H1 (cell line): ENCODE measurements at regions not wholly inside any gene's neighbourhood (a gene's known extent, or its start where the extent isn't known, plus 50 kb on each side); places are given as distances from the start of the nearest gene placed in this dataset.
A peak's percentile ranks its signal among the peaks of the same experiment; 100 is the strongest.

Experiments
- CTCF ChIA-PET: fragments of 300-600 bp; sonication (Branson Sonifier 250); formaldehyde crosslinking; loops from one replicate; lab custom pipeline; 2021; ENCODE audit not compliant: partially characterized antibody; lab: Charles Lee
- POLR2A ChIA-PET: fragments of 300-600 bp; sonication (Branson Sonifier 250); formaldehyde crosslinking; loops from one replicate; lab custom pipeline; 2021; ENCODE audit warnings: inconsistent platforms; ENCODE audit not compliant: partially characterized antibody; lab: Charles Lee
- DNase-seq, 2 experiments: peaks; one replicate each; pipeline versions ENCODE4 v3.0.0 to v3.0.0-alpha.2; 2010 to 2022; ENCODE audit warnings: low spot score in 2 of 2, low read depth in 1 of 2, mixed read lengths in 1 of 2
- FAIRE-seq: peaks from 2 replicates; lab custom pipeline; 2011; peaks lifted over from hg19 to GRCh38; lab: Jason Lieb, UNC
- H2AFZ ChIP-seq: 2 replicates; pipeline ENCODE4 v1.8.1; 2012; ENCODE audit warnings: low read length, inconsistent platforms
- H2AK5ac ChIP-seq: 2 replicates; pipeline ENCODE4 v1.6.1; 2013; ENCODE audit warnings: low read depth, low read length
- H2BK120ac ChIP-seq: replicated peaks from 2 replicates; pipeline ENCODE3; 2013; ENCODE audit warnings: low read depth, low read length, inconsistent platforms
- H2BK12ac ChIP-seq: 2 replicates; pipeline ENCODE4 v1.6.1; 2013; ENCODE audit warnings: low read depth, low read length
- H2BK15ac ChIP-seq: 2 replicates; pipeline ENCODE4 v1.6.1; 2013; ENCODE audit warnings: low read length
- H2BK20ac ChIP-seq: 2 replicates; pipeline ENCODE4 v1.6.1; 2013; ENCODE audit warnings: low read length
- H2BK5ac ChIP-seq: 2 replicates; pipeline ENCODE4 v1.6.1; 2013; ENCODE audit warnings: low read depth, low read length
- H3K14ac ChIP-seq: 2 replicates; pipeline ENCODE4 v1.6.1; 2013; ENCODE audit warnings: inconsistent platforms; ENCODE audit not compliant: insufficient read length
- H3K18ac ChIP-seq: 2 replicates; pipeline ENCODE4 v1.6.1; 2013; ENCODE audit warnings: low read length; ENCODE audit errors: extremely low read depth
- H3K23ac ChIP-seq: 2 replicates; pipeline ENCODE4 v1.6.1; 2013; ENCODE audit warnings: inconsistent platforms; ENCODE audit not compliant: insufficient read length
- H3K23me2 ChIP-seq: 2 replicates; pipeline ENCODE4 v1.6.1; 2013; ENCODE audit warnings: low read depth, low read length
- H3K27ac ChIP-seq: 2 replicates; pipeline ENCODE4 v1.6.1; 2011; ENCODE audit warnings: low read depth, low read length, inconsistent platforms
- H3K27me3 ChIP-seq, 4 experiments: replicated peaks in 1 of 4; 1 replicate in 1 of 4; 2 replicates in 3 of 4; pipeline versions ENCODE4 v1.6.1 to v1.8.1; 2011 to 2013; ENCODE audit warnings: low read length in 3 of 4, mild to moderate bottlenecking in 3 of 4, inconsistent platforms in 2 of 4, mixed read lengths in 2 of 4, moderate library complexity in 1 of 4; ENCODE audit not compliant: control insufficient read depth in 3 of 4, insufficient read depth in 3 of 4; ENCODE audit errors: extremely low read depth in 1 of 4
- H3K36me3 ChIP-seq, 4 experiments: 2 replicates each; pipeline versions ENCODE4 v1.6.1 to v1.8.1; 2011 to 2013; ENCODE audit warnings: mild to moderate bottlenecking in 4 of 4, low read length in 3 of 4, moderate library complexity in 2 of 4, control low read depth in 1 of 4, inconsistent platforms in 1 of 4; ENCODE audit not compliant: insufficient read depth in 4 of 4, control insufficient read depth in 2 of 4
- H3K4ac ChIP-seq: replicated peaks from 2 replicates; pipeline ENCODE3; 2013; ENCODE audit warnings: low read length, low read depth, mixed read lengths, inconsistent platforms; ENCODE audit not compliant: insufficient read length
- H3K4me1 ChIP-seq, 4 experiments: replicated peaks in 1 of 4; 1 replicate in 1 of 4; 2 replicates in 3 of 4; pipeline versions ENCODE4 v1.6.1 to v1.8.1; 2011 to 2013; ENCODE audit warnings: low read length in 3 of 4, inconsistent platforms in 2 of 4, mixed read lengths in 1 of 4; ENCODE audit not compliant: insufficient read depth in 4 of 4, control insufficient read depth in 3 of 4
- H3K4me2 ChIP-seq, 2 experiments: 2 replicates each; pipeline versions ENCODE4 v1.6.1 to v1.8.1; 2011 to 2013; ENCODE audit warnings: low read depth in 2 of 2, low read length in 2 of 2, control low read depth in 1 of 2, inconsistent platforms in 1 of 2, mild to moderate bottlenecking in 1 of 2; ENCODE audit not compliant: insufficient read depth in 1 of 2
- H3K4me3 ChIP-seq, 4 experiments: fragments of 200-600, 300-600 bp in 1 of 4; sonication (generic), shearing (Covaris generic), sonication (Bioruptor Twin) in 1 of 4; 2 replicates each; pipeline versions ENCODE4 v1.5.1 to v1.8.1; 2011 to 2016; ENCODE audit warnings: low read length in 4 of 4, low read depth in 3 of 4, control low read depth in 2 of 4, inconsistent platforms in 2 of 4, mild to moderate bottlenecking in 2 of 4, mixed read lengths in 1 of 4, moderate library complexity in 1 of 4; ENCODE audit not compliant: insufficient read depth in 2 of 4; ENCODE audit errors: extremely low read depth in 1 of 4
- H3K56ac ChIP-seq: replicated peaks from 2 replicates; pipeline ENCODE3; 2013; ENCODE audit warnings: low read depth, mild to moderate bottlenecking, mixed read lengths, low read length, inconsistent platforms; ENCODE audit not compliant: insufficient read length
- H3K79me1 ChIP-seq: 2 replicates; pipeline ENCODE4 v1.6.1; 2013; ENCODE audit warnings: low read depth, low read length, control low read depth
- H3K79me2 ChIP-seq, 2 experiments: 2 replicates each; pipeline versions ENCODE4 v1.6.1 to v1.8.1; 2012 to 2013; ENCODE audit warnings: low read length in 2 of 2, mild to moderate bottlenecking in 2 of 2, inconsistent platforms in 1 of 2; ENCODE audit not compliant: insufficient read depth in 2 of 2, control insufficient read depth in 1 of 2
- H3K9ac ChIP-seq, 4 experiments: replicated peaks in 1 of 4; 1 replicate in 1 of 4; 2 replicates in 3 of 4; pipeline versions ENCODE4 v1.6.1 to v1.8.1; 2011 to 2013; ENCODE audit warnings: low read depth in 3 of 4, low read length in 3 of 4, control low read depth in 2 of 4, mild to moderate bottlenecking in 2 of 4, moderate library complexity in 2 of 4, inconsistent platforms in 1 of 4; ENCODE audit errors: extremely low read depth in 1 of 4
- H3K9me3 ChIP-seq, 2 experiments: 2 replicates each; pipeline versions ENCODE4 v1.6.1 to v1.8.1; 2012 to 2013; ENCODE audit warnings: mild to moderate bottlenecking in 2 of 2, moderate library complexity in 2 of 2, control low read depth in 1 of 2, inconsistent platforms in 1 of 2, low read depth in 1 of 2, low read length in 1 of 2, mixed read lengths in 1 of 2; ENCODE audit not compliant: insufficient read depth in 2 of 2
- H4K20me1 ChIP-seq, 2 experiments: replicated peaks in 1 of 2; 2 replicates each; pipeline versions ENCODE3 to v1.8.1; 2011 to 2013; ENCODE audit warnings: inconsistent platforms in 2 of 2, low read length in 2 of 2, mild to moderate bottlenecking in 1 of 2; ENCODE audit not compliant: insufficient read depth in 2 of 2, control insufficient read depth in 1 of 2
- H4K5ac ChIP-seq: 2 replicates; pipeline ENCODE4 v1.6.1; 2013; ENCODE audit warnings: low read length, low read depth, mixed read lengths, inconsistent platforms; ENCODE audit not compliant: insufficient read length
- H4K8ac ChIP-seq: 2 replicates; pipeline ENCODE4 v1.8.0; 2013; ENCODE audit warnings: mild to moderate bottlenecking, moderate library complexity, low read length, inconsistent platforms; ENCODE audit not compliant: insufficient read depth; ENCODE audit errors: extremely low read depth
- H4K91ac ChIP-seq: replicated peaks from 2 replicates; pipeline ENCODE3; 2013; ENCODE audit warnings: low read length, mixed read lengths, inconsistent platforms; ENCODE audit not compliant: insufficient read length
- ATF2 ChIP-seq: IDR thresholded peaks from 2 replicates; pipeline ENCODE4 v1.6.1; 2012; ENCODE audit warnings: low read length, inconsistent platforms
- SP1 ChIP-seq: IDR thresholded peaks from 2 replicates; pipeline ENCODE4 v1.6.1; 2011; ENCODE audit warnings: low read depth, low read length
- SP4 ChIP-seq: IDR thresholded peaks from 2 replicates; pipeline ENCODE4 v1.6.1; 2012; ENCODE audit warnings: low read length, inconsistent platforms
- WGBS, 2 experiments: shearing (Covaris generic) in 1 of 2; methylation state at CpG; one replicate each; pipeline versions ENCODE4 v1.1.6 to v1.1.7; 2013 to 2015; ENCODE audit warnings: low lambda C conversion rate in 2 of 2, mixed read lengths in 2 of 2, inconsistent platforms in 1 of 2, low coverage in 1 of 2, missing lambda C conversion rate in 1 of 2; ENCODE audit not compliant: insufficient replicate concordance in 2 of 2, insufficient coverage in 1 of 2, insufficient read length in 1 of 2; ENCODE audit errors: extremely low coverage in 1 of 2, missing lambda C conversion rate in 1 of 2; 5-methylcytosine and 5-hydroxymethylcytosine counted together

GRCh38 chr4:127506283-127506682 is 126.5 kb upstream of the INTU start:
- no peak overlapping the region for H3K4me3 ChIP-seq
- TF ChIP-seq SP4 (no peak), ATF2 (no peak), SP1 (no peak)

More at GRCh38 chr4:127506283-127506682, 126.5 kb upstream of the INTU start:
- H3K4me1 ChIP-seq: peaks cover 0 to 7% (median 3%) of the 10 kb centered on the region in 4 experiments; a peak in 3 of 7 replicates
- 0 out of 2 replicates have a peak overlapping the region, but pooled peaks have one; percentile 44 for H2AFZ ChIP-seq
- ChIA-PET POLR2A (no interaction called here), CTCF (interaction anchor here (0.8 kb wide), 1 partner anchor 17 kb away, joined by 3 read pairs; no protein-coding TSS in a partner anchor)
- no peak overlapping the region for H3K14ac ChIP-seq
- H3K79me2 ChIP-seq: no peaks in the 10 kb centered on the region
- no peaks in the 10 kb centered on the region for H3K36me3 ChIP-seq
- no peaks in the 10 kb centered on the region for H3K9me3 ChIP-seq
- H3K56ac ChIP-seq: no peak overlapping the region
- no peak overlapping the region for H3K27ac ChIP-seq
- H2BK12ac ChIP-seq: 0 out of 2 replicates have a peak overlapping the region, but pooled peaks have one; percentile 10
- H3K27me3 ChIP-seq: no peaks in the 10 kb centered on the region
- H4K20me1 ChIP-seq: no peaks in the 10 kb centered on the region
- no peak overlapping the region for H4K5ac ChIP-seq
- no peak overlapping the region for H2AK5ac ChIP-seq
- H2BK20ac ChIP-seq: no peak overlapping the region
- H2BK5ac ChIP-seq: no peak overlapping the region
- H3K79me1 ChIP-seq: no peaks in the 10 kb centered on the region
- no peak overlapping the region for H3K4ac ChIP-seq
- 89% methylated on average over 1 of the region's 1 CpG; no CpG with 5 or more reads in 1 of the 2 experiments for WGBS, 2 experiments
- no peaks in the 10 kb centered on the region for H3K23me2 ChIP-seq
- DNase-seq (no peak), FAIRE-seq (no peak)
- H4K8ac ChIP-seq: no peak overlapping the region
- no peak overlapping the region for H4K91ac ChIP-seq
- no peak overlapping the region for H3K9ac ChIP-seq
- H3K4me2 ChIP-seq: no peak overlapping the region
- H2BK120ac ChIP-seq: no peak overlapping the region
- H3K23ac ChIP-seq: no peak overlapping the region
- H2BK15ac ChIP-seq: no peak overlapping the region
- no peak overlapping the region for H3K18ac ChIP-seq
